Stimulated activated CD8-positive, alpha-beta memory T cell treated with anti-CD3 and anti-CD28 coated beads, Interleukin-15, amount 100 ng/mL, for 48 hours (primary cell): ENCODE measurements at regions not wholly inside any gene's neighbourhood (a gene's known extent, or its start where the extent isn't known, plus 50 kb on each side); places are given as distances from the start of the nearest gene placed in this dataset.
"Not testable (repeated sequence)": the region's sequence is repeated elsewhere in the genome, so short reads cannot be mapped to it uniquely, and the experiment has no call there.

Experiments
- DNase-seq, 2 donors: peaks; one replicate each; pipeline ENCODE4 v3.0.0-alpha.2; 2020; ENCODE audit warnings: low read depth in 2 of 2

DNA sequence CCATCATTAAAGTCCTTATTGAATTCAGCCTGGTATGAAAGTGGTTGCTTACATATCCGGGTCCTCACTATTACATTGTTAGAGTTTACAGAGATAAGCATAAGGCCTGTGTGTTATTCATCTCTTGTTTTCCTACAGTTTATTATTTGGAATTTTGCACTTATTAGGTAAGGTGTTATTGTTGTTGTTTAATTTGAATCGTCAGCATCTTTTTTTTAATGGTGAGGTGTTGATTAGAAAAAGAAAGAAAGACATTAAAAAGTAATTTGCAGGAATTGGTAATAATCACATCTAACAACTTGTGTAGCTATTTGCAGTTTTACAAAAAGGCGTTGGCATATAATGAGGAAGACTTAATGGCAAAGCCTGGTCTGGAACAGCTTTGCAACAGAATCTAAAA is 158.6 kb downstream of the SAMD5 start:
- no peak for DNase-seq

GRCh38 chr6:147674099-147674498 is 165.6 kb downstream of the SAMD5 start:
- DNase-seq, result no peak

- no peak for DNase-seq
These were observed 166.3 kb downstream of the SAMD5 start for GRCh38 chr6:147674794-147675193.

- no peak for DNase-seq
These were observed 166.8 kb downstream of the SAMD5 start for GRCh38 chr6:147675281-147675680.

DNA sequence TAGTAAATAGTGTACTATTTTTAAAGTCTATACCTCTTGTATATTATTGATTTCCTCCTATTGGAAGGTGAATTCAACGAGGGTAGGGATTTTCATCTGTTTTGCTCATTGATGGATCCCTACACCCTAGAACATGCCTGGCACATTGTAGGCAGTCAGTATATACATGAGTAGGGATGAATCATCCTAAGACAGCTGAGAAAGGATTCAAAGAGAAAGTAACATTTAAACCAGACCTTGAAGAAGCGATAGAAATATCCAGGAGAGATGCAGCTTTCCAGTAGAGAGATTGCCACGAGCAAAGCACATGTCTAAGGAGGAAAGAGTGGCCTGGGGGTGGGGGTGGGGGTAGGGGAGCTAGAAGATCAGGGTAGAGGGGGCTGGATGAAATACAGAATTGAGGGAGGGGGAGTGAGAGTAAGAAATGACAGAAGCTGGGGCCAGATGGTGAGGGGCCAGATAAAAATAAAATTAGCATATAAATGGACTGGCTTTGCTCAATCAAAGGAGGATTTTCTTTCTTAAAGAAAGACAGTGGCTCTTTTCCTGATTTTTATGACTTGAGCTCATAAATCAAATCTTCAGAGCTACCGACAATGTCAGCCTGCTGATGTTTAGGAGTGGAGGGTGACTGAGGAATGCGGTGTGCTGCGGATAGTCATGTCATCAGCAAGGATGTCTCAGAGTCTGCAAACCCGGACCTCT is 168.2 kb downstream of the SAMD5 start:
- no peak for DNase-seq

GRCh38 chr6:147677647-147678046 is 169.2 kb downstream of the SAMD5 start:
- DNase-seq, result no peak

DNA sequence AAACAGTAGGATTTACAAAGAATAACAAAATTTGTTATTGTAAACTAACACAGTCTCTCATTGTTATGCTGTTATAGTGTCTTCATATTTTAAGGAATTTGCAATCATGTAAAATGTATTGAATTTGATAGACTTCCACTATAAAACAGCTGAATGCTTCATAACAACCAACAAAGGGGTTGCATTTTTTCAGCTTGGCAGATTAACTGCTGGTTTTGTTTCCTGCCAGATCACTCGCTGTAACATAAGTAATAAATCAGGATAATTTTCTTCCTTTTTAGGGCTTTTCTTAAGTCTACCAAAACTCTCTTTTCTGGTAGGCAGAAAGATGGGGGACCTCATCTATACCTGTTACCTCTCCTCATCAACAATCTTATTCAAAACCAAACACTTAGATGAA is 169.8 kb downstream of the SAMD5 start:
- DNase-seq, result no peak

GRCh38 chr6:147684906-147685305 is 176.4 kb downstream of the SAMD5 start:
- no peak for DNase-seq

DNA sequence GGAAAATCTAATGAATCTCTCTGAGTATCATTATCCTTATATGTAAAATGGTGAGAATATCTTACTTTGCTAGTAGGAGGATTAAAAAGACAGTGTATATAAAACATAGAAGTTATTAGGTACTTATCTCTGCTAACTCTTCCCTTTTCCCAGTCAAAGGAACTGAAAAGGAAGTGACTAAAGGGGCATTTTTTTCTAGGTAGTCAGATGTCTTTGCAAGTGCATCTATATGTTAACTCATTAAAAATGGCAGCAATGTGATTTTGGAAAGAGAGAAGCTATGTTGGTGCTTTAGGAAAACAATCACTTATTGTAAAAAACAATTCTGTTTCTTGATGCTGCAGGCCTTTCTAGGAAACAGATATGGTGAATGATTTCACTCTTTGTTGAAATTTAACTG is 180.9 kb downstream of the SAMD5 start:
- no peak for DNase-seq

- DNase-seq, result no peak
These were observed 183.0 kb downstream of the SAMD5 start for GRCh38 chr6:147691446-147691845.

DNA sequence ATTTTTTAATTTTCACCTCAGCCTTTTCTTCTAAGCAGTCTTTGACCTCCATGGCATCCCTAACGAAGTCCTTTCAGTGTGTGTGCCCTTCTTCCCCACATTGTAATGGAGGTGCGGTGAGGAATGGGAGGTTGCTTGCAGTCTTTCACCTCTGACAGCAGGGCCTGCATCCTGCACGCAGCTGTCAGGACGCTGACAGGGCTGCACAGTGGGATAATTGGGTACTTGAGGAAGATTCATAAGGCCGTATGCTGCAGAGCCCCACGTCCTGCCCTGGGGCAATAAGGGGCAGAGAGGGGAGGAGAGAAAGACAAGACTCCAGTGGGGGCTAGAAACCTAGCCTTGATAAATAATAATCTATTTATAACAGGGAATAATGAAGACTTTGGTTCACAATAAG is 184.7 kb downstream of the SAMD5 start:
- DNase-seq, result no peak

DNA sequence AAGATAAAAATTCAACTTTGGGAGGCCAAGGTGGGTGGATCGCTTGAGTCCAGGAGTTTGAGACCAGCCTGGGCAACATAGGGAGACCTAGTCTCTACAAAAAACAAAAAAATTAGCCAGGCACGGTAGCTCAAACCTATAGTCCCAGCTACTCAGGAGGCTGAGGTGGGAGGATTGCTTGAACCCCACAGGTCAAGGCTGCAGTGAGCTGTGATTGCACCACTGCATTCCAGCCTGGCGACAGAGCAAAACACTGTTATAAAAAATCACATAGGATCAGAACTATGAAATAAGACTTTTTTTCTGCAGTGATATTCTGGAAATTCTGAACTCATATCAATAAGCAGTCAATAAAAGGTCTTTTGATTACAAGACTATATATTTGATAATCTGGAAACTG is 186.1 kb downstream of the SAMD5 start:
- not testable (repeated sequence) for DNase-seq

DNA sequence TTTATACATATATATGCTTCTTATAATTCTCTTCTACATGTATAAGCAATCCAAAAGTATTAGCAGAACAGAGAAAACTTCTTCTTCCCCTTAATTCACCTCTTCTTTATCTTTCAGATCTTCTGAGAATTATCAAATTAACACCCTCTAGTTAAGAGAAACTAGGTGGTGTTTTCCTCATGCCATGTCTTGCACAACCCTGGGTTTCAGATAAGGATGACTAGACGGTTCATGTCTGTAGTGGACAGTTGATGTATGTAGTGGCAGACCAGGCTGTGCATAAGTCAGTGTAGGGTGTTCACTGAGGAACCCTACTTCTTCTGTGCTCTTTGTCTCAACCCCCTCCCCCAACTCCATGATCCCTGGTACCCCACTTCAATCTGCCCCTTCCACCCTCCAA is 187.3 kb downstream of the SAMD5 start:
- no peak for DNase-seq

DNA sequence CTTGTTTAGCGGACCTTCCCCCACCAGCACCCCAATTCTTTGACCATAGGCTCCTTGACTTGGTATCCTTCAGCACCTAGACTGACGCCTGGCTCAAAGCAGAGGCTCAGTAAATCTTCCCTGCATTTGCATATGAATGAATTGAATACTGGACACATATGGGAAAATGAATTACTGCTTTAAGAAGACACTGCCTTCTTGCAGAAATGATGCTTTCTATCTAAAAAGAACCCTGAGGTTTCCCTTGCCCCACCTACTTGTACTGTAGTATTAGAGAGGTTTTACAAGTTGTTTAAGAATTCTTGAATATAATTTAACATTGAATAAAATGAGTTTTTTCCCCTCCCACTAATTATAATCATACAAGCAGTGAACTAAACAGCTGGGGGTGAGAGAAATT is 190.7 kb downstream of the SAMD5 start:
- no peak for DNase-seq

DNA sequence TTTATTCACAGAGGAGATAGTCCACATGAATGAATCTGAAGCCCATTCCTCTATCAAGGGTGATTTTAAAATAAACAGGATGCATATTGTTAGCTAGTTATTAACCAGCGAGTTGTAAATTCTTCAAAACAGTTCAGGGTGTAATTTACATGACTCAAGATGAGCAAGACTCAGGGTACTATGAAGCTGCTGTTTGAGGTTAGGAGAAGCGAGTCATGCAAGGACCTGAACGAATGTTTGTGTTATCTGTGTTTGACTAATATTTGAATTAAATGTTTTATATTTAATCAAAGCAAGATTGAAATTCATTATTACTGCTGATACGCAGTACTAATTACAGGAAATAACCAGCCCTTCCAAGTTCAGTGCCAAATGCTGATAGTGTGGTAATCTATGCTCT is 191.1 kb downstream of the SAMD5 start:
- DNase-seq, result no peak

DNA sequence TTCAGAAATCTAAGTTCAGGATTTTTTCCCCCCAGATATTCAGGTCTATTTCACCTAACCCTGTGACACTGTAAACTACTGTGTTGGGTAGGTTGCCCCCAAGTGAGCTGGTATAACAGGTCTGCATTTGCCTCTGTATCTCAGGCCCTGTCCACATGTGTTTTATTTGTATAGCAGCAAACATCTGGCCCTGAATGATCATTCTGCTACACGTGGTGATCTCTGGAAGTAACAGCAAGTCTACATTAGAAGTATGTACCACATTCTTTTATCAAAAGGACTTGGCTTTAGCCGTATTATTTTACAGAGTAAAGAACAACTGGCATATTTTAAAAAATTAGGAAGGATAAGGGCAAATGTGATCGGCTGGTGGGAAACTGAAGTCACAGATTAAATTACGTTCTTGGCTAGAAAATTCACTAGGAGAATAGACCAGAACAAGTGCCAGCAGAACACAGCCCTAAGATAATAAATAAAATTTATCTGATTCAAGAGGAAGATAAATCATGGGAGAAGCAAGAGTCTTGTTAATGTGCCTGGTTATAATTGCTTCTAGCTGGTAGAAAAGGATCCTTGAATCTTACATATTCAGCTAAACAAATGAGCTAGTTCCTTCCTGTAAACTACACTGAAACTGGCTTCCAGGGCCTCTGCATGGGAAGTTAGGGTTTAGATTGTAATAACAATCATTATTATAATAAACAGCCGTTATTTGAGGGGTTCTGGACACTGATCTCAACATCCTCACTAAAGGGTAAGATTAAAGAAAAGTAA is 192.1 kb downstream of the SAMD5 start:
- DNase-seq, result no peak

DNA sequence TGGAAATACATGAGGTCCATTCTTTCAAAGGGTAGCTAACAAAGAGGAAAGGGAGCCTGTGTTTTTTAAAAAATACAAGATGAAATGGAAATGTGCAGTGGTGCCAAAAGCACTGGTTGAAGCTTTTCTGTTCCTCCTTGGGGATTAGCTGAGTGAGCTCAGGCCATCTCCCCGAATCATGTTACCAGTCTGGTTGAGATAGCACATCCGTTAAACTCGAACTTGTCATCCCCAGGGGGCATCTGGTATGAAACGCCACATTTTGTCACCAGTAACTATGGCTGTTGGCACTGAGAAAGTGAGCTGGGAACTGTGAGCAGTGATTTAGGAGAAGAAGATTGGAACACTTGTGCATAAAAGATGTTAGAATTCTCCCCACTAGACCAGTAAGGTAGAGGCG is 196.2 kb downstream of the SAMD5 start:
- no peak for DNase-seq

GRCh38 chr6:147707524-147707923 is 199.0 kb downstream of the SAMD5 start:
- no peak for DNase-seq

DNA sequence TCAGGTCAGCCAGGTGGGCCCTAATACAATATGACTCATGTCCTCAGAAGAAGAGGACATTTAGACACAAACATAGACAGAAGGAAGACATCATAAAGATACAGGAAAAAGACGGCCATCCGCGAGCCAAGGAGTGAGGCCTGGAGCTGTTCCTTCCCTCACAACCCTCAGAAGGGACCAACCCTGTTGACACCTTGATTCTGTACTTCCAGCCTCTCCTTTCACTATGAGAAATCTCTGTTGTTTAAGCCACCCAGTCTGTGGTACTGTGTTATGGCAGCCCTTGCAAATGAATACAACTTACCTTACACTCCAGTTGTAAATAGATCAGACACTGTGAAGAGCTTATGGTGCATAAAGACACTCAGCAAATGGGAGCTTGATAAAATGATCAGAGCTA is 199.7 kb downstream of the SAMD5 start:
- no peak for DNase-seq

- DNase-seq, result no peak
These were observed 201.1 kb downstream of the SAMD5 start for GRCh38 chr6:147709396-147710272.

- DNase-seq, result no peak
These were observed 202.4 kb downstream of the SAMD5 start for GRCh38 chr6:147710890-147711289.

GRCh38 chr6:147711476-147711875 is 203.0 kb downstream of the SAMD5 start:
- DNase-seq, result no peak

GRCh38 chr6:147712841-147713240 is 204.4 kb downstream of the SAMD5 start:
- DNase-seq, result no peak
